WTC11 (cell line): ENCODE measurements at regions not wholly inside any gene's neighbourhood (a gene's known extent, or its start where the extent isn't known, plus 50 kb on each side); places are given as distances from the start of the nearest gene placed in this dataset.

Source experiments
- ATAC-seq: fragments of 200-7000 bp; cut with Tn5 transposase; 2 replicates; pipeline ENCODE4 v1.10.0; 2021; ENCODE audit warnings: mild to moderate bottlenecking, moderate library complexity
- CTCF ChIA-PET: fragments of 300-600 bp; sonication (Branson Sonifier 250); formaldehyde crosslinking; loops from one replicate; lab custom pipeline; 2021; ENCODE audit warnings: antibody characterized with exemption; lab: Charles Lee
- POLR2A ChIA-PET: fragments of 350-600 bp; sonication (Branson Sonifier 250); formaldehyde crosslinking; loops from one replicate; lab custom pipeline; 2021; ENCODE audit warnings: antibody characterized with exemption; lab: Charles Lee
- DNase-seq: peaks from one replicate; pipeline ENCODE4 v3.0.0; 2021; ENCODE audit warnings: low spot score
- H3K27ac Mint-ChIP-seq: 2 replicates; pipeline ENCODE4 v1.8.0; 2021; ENCODE audit warnings: mixed read lengths
- H3K27me3 Mint-ChIP-seq: 2 replicates; pipeline ENCODE4 v1.8.0; 2021; ENCODE audit warnings: low read depth, mild to moderate bottlenecking, moderate library complexity, mixed read lengths
- H3K36me3 Mint-ChIP-seq: 2 replicates; pipeline ENCODE4 v1.8.0; 2021; ENCODE audit warnings: mixed read lengths
- H3K4me1 Mint-ChIP-seq: 2 replicates; pipeline ENCODE4 v1.8.0; 2022; ENCODE audit warnings: mixed read lengths
- H3K4me3 Mint-ChIP-seq: 2 replicates; pipeline ENCODE4 v1.8.0; 2021; ENCODE audit warnings: mild to moderate bottlenecking, moderate library complexity, mixed read lengths
- H3K9me3 Mint-ChIP-seq: 2 replicates; pipeline ENCODE4 v1.8.0; 2021; ENCODE audit warnings: mixed read lengths
- ATF1 ChIP-seq: sonication (generic); formaldehyde crosslinking; IDR thresholded peaks from 2 replicates; pipeline ENCODE4 v1.8.1; 2023; ENCODE audit warnings: mild to moderate bottlenecking, moderate library complexity, missing genetic modification reagents
- CBFB ChIP-seq: sonication (generic); formaldehyde crosslinking; IDR thresholded peaks from 2 replicates; pipeline ENCODE4 v1.8.1; 2022; ENCODE audit warnings: mild to moderate bottlenecking, low read depth, missing genetic modification reagents
- CREB1 ChIP-seq: sonication (generic); formaldehyde crosslinking; IDR thresholded peaks from 2 replicates; pipeline ENCODE4 v1.8.0; 2023; ENCODE audit warnings: mild to moderate bottlenecking, missing genetic modification reagents
- CREM ChIP-seq: sonication (generic); formaldehyde crosslinking; IDR thresholded peaks from 2 replicates; pipeline ENCODE4 v1.8.1; 2022; ENCODE audit warnings: mild to moderate bottlenecking, missing genetic modification reagents, moderate library complexity
- FOXK1 ChIP-seq: sonication (generic); formaldehyde crosslinking; IDR thresholded peaks from 2 replicates; pipeline ENCODE4 v1.8.0; 2022; ENCODE audit warnings: mild to moderate bottlenecking, moderate library complexity, missing genetic modification reagents
- GABPB1 ChIP-seq: sonication (generic); formaldehyde crosslinking; IDR thresholded peaks from 2 replicates; pipeline ENCODE4 v1.8.1; 2023; ENCODE audit warnings: mild to moderate bottlenecking, missing genetic modification reagents
- MAX ChIP-seq: sonication (generic); formaldehyde crosslinking; IDR thresholded peaks from 2 replicates; pipeline ENCODE4 v1.8.0; 2022; ENCODE audit warnings: mild to moderate bottlenecking, missing genetic modification reagents
- NFATC4 ChIP-seq: fragments of 250-450 bp; sonication (Bioruptor Pico); IDR thresholded peaks from 2 replicates; pipeline ENCODE4 v1.9.0; 2021; ENCODE audit warnings: mild to moderate bottlenecking
- TEAD1 ChIP-seq: sonication (generic); formaldehyde crosslinking; IDR thresholded peaks from 2 replicates; pipeline ENCODE4 v1.8.0; 2022; ENCODE audit warnings: mild to moderate bottlenecking, missing genetic modification reagents
- ZMAT4 ChIP-seq: fragments of 250-450 bp; sonication (Bioruptor Pico); IDR thresholded peaks from 2 replicates; pipeline ENCODE4 v1.9.0; 2021; ENCODE audit warnings: mild to moderate bottlenecking
- ZNF232 ChIP-seq: sonication (generic); formaldehyde crosslinking; IDR thresholded peaks from 2 replicates; pipeline ENCODE4 v1.8.0; 2022; ENCODE audit warnings: mild to moderate bottlenecking, missing genetic modification reagents
- ZNF317 ChIP-seq: sonication (generic); formaldehyde crosslinking; IDR thresholded peaks from 2 replicates; pipeline ENCODE4 v1.8.1; 2023; ENCODE audit warnings: low read depth, mild to moderate bottlenecking, moderate library complexity, missing genetic modification reagents, borderline replicate concordance
- TF ChIP-seq, protein P1 (sequence below): sonication (generic); formaldehyde crosslinking; IDR thresholded peaks from 2 replicates; pipeline ENCODE4 v1.8.0; 2022; ENCODE audit warnings: mild to moderate bottlenecking, missing genetic modification reagents
- TF ChIP-seq, protein P2 (sequence below): sonication (generic); formaldehyde crosslinking; IDR thresholded peaks from 2 replicates; pipeline ENCODE4 v1.8.1; 2023; ENCODE audit warnings: mild to moderate bottlenecking, missing genetic modification reagents, moderate library complexity
- TF ChIP-seq, protein P3 (sequence below): sonication (generic); formaldehyde crosslinking; IDR thresholded peaks from 2 replicates; pipeline ENCODE4 v1.8.0; 2023; ENCODE audit warnings: missing genetic modification reagents, mild to moderate bottlenecking, borderline replicate concordance
- TF ChIP-seq, protein P4 (sequence below): fragments of 250-450 bp; sonication (Bioruptor Pico); IDR thresholded peaks from 2 replicates; pipeline ENCODE4 v1.9.0; 2021; ENCODE audit warnings: mild to moderate bottlenecking
- TF ChIP-seq, protein P5 (sequence below): sonication (generic); formaldehyde crosslinking; IDR thresholded peaks from 2 replicates; pipeline ENCODE4 v1.8.1; 2023; ENCODE audit warnings: mild to moderate bottlenecking, missing genetic modification reagents

GRCh38 chr2:164146441-164146840 is 410.6 kb upstream of the FIGN start (continued):
- TF ChIP-seq CREM (CRISPR knock-in tag) (no peak), CREB1 (CRISPR knock-in tag) (no peak)
- TF ChIP-seq, all 79 proteins: peak for 0

GRCh38 chr2:164145093-164145987 is 409.5 kb upstream of the FIGN start:
- POLR2A ChIA-PET = no interaction called here
- Mint-ChIP-seq H3K4me3 (no peak overlapping the region), H3K9me3 (no peaks in the 10 kb centered on the region), H3K27ac (no peak overlapping the region), H3K36me3 (no peaks in the 10 kb centered on the region), H3K27me3 (no peaks in the 10 kb centered on the region), H3K4me1 (no peaks in the 10 kb centered on the region)
- CTCF ChIA-PET = no interaction called here
- DNase-seq (no peak), ATAC-seq (no peak)
- TF ChIP-seq, protein P1, sequence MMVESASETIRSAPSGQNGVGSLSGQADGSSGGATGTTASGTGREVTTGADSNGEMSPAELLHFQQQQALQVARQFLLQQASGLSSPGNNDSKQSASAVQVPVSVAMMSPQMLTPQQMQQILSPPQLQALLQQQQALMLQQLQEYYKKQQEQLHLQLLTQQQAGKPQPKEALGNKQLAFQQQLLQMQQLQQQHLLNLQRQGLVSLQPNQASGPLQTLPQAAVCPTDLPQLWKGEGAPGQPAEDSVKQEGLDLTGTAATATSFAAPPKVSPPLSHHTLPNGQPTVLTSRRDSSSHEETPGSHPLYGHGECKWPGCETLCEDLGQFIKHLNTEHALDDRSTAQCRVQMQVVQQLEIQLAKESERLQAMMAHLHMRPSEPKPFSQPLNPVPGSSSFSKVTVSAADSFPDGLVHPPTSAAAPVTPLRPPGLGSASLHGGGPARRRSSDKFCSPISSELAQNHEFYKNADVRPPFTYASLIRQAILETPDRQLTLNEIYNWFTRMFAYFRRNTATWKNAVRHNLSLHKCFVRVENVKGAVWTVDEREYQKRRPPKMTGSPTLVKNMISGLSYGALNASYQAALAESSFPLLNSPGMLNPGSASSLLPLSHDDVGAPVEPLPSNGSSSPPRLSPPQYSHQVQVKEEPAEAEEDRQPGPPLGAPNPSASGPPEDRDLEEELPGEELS = no peak
- TF ChIP-seq, protein P2, sequence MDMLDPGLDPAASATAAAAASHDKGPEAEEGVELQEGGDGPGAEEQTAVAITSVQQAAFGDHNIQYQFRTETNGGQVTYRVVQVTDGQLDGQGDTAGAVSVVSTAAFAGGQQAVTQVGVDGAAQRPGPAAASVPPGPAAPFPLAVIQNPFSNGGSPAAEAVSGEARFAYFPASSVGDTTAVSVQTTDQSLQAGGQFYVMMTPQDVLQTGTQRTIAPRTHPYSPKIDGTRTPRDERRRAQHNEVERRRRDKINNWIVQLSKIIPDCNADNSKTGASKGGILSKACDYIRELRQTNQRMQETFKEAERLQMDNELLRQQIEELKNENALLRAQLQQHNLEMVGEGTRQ = no peak
- TF ChIP-seq ATF1 (CRISPR knock-in tag) (no peak), GABPB1 (CRISPR knock-in tag) (no peak), CBFB (CRISPR knock-in tag) (no peak), ZNF317 (CRISPR knock-in tag) (no peak), MAX (CRISPR knock-in tag) (no peak), TEAD1 (CRISPR knock-in tag) (no peak), FOXK1 (CRISPR knock-in tag) (no peak), ZNF232 (CRISPR knock-in tag) (no peak), NFATC4 (CRISPR knock-in tag) (no peak)
- TF ChIP-seq, protein P3, sequence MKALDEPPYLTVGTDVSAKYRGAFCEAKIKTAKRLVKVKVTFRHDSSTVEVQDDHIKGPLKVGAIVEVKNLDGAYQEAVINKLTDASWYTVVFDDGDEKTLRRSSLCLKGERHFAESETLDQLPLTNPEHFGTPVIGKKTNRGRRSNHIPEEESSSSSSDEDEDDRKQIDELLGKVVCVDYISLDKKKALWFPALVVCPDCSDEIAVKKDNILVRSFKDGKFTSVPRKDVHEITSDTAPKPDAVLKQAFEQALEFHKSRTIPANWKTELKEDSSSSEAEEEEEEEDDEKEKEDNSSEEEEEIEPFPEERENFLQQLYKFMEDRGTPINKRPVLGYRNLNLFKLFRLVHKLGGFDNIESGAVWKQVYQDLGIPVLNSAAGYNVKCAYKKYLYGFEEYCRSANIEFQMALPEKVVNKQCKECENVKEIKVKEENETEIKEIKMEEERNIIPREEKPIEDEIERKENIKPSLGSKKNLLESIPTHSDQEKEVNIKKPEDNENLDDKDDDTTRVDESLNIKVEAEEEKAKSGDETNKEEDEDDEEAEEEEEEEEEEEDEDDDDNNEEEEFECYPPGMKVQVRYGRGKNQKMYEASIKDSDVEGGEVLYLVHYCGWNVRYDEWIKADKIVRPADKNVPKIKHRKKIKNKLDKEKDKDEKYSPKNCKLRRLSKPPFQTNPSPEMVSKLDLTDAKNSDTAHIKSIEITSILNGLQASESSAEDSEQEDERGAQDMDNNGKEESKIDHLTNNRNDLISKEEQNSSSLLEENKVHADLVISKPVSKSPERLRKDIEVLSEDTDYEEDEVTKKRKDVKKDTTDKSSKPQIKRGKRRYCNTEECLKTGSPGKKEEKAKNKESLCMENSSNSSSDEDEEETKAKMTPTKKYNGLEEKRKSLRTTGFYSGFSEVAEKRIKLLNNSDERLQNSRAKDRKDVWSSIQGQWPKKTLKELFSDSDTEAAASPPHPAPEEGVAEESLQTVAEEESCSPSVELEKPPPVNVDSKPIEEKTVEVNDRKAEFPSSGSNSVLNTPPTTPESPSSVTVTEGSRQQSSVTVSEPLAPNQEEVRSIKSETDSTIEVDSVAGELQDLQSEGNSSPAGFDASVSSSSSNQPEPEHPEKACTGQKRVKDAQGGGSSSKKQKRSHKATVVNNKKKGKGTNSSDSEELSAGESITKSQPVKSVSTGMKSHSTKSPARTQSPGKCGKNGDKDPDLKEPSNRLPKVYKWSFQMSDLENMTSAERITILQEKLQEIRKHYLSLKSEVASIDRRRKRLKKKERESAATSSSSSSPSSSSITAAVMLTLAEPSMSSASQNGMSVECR (CRISPR knock-in tag) = no peak

DNA sequence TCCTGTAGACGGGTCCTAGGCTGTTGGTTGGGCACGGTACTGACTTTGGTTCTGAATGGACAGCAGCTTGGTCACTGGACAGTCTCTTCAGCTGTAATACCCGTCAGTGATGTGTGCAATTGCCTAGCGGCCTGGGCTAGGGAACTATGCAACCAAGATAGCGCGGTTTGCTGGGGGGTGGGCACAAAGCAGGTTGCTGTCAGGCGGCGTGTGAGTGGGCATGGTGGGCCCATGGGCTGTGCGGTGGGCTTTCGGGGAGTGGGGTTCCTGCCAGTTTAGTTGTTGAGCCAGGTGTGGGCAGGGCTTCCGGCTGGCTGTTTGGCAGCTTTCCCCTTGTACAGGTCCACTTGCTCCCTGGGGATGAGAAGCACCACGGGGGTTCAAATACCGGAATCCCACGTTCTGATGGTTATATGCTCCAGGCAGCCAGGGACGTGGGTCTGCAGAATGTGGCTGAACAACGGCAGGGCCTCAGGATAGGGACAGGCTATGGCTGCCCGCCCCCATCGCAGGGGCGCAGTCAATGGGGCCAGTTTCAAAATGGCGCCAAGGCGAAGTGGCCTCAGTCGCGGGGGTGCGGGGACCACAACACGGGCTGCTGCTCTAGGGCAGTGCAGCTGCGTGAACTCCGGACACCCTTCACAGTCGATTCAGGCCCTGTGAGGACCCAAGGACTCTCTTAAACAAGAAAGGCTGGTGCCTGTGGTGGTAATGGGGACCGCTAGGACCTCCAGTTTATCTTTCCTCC is 407.5 kb upstream of the FIGN start:
- Mint-ChIP-seq H3K9me3 (no peaks in the 10 kb centered on the region), H3K4me1 (no peaks in the 10 kb centered on the region), H3K4me3 (no peak overlapping the region), H3K36me3 (no peaks in the 10 kb centered on the region), H3K27ac (no peak overlapping the region), H3K27me3 (no peaks in the 10 kb centered on the region)
- no peak for ATAC-seq
- ChIA-PET CTCF (no interaction called here), POLR2A (no interaction called here)
- no peak for DNase-seq
- no peak for TF ChIP-seq CREM (CRISPR knock-in tag)
- TF ChIP-seq, protein P2 = no peak
- TF ChIP-seq GABPB1 (CRISPR knock-in tag) = no peak
- TF ChIP-seq, protein P4, sequence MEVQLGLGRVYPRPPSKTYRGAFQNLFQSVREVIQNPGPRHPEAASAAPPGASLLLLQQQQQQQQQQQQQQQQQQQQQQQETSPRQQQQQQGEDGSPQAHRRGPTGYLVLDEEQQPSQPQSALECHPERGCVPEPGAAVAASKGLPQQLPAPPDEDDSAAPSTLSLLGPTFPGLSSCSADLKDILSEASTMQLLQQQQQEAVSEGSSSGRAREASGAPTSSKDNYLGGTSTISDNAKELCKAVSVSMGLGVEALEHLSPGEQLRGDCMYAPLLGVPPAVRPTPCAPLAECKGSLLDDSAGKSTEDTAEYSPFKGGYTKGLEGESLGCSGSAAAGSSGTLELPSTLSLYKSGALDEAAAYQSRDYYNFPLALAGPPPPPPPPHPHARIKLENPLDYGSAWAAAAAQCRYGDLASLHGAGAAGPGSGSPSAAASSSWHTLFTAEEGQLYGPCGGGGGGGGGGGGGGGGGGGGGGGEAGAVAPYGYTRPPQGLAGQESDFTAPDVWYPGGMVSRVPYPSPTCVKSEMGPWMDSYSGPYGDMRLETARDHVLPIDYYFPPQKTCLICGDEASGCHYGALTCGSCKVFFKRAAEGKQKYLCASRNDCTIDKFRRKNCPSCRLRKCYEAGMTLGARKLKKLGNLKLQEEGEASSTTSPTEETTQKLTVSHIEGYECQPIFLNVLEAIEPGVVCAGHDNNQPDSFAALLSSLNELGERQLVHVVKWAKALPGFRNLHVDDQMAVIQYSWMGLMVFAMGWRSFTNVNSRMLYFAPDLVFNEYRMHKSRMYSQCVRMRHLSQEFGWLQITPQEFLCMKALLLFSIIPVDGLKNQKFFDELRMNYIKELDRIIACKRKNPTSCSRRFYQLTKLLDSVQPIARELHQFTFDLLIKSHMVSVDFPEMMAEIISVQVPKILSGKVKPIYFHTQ (CRISPR knock-in tag) = no peak
- TF ChIP-seq, protein P5, sequence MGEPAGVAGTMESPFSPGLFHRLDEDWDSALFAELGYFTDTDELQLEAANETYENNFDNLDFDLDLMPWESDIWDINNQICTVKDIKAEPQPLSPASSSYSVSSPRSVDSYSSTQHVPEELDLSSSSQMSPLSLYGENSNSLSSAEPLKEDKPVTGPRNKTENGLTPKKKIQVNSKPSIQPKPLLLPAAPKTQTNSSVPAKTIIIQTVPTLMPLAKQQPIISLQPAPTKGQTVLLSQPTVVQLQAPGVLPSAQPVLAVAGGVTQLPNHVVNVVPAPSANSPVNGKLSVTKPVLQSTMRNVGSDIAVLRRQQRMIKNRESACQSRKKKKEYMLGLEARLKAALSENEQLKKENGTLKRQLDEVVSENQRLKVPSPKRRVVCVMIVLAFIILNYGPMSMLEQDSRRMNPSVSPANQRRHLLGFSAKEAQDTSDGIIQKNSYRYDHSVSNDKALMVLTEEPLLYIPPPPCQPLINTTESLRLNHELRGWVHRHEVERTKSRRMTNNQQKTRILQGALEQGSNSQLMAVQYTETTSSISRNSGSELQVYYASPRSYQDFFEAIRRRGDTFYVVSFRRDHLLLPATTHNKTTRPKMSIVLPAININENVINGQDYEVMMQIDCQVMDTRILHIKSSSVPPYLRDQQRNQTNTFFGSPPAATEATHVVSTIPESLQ = no peak
- no peak for TF ChIP-seq ZMAT4 (CRISPR knock-in tag)
